Neural crest cell (in vitro differentiated cells): ENCODE measurements at regions not wholly inside any gene's neighbourhood (a gene's known extent, or its start where the extent isn't known, plus 50 kb on each side); places are given as distances from the start of the nearest gene placed in this dataset.
A peak's percentile ranks its signal among the peaks of the same experiment; 100 is the strongest.
"Not testable (repeated sequence)": the region's sequence is repeated elsewhere in the genome, so short reads cannot be mapped to it uniquely, and the experiment has no call there.

ENCODE experiments used
- DNase-seq: peaks from one replicate; pipeline ENCODE4 v3.0.0; 2021; ENCODE audit warnings: low read depth, mixed read lengths, low spot score
- H3K27ac Mint-ChIP-seq: one replicate; pipeline ENCODE4 v1.8.0; 2021; ENCODE audit warnings: mild to moderate bottlenecking, mixed read lengths; ENCODE audit not compliant: unreplicated experiment
- H3K27me3 Mint-ChIP-seq: 2 replicates; pipeline ENCODE4 v1.8.0; 2021; ENCODE audit warnings: low read depth, mild to moderate bottlenecking, mixed read lengths
- H3K36me3 Mint-ChIP-seq: 2 replicates; pipeline ENCODE4 v1.8.0; 2021; ENCODE audit warnings: low read depth, mild to moderate bottlenecking, mixed read lengths
- H3K4me1 Mint-ChIP-seq: 2 replicates; pipeline ENCODE4 v1.8.0; 2021; ENCODE audit warnings: mixed read lengths
- H3K4me3 Mint-ChIP-seq: one replicate; pipeline ENCODE4 v1.8.0; 2021; ENCODE audit warnings: mild to moderate bottlenecking, mixed read lengths
- H3K9me3 Mint-ChIP-seq: 2 replicates; pipeline ENCODE4 v1.8.0; 2021; ENCODE audit warnings: mixed read lengths
- TF ChIP-seq, protein P1 (sequence below): fragments of 200-600 bp; sonication (generic); conservative IDR thresholded peaks from 2 replicates; pipeline ENCODE4 v1.5.0; 2021; ENCODE audit warnings: antibody characterized with exemption, mild to moderate bottlenecking

DNA sequence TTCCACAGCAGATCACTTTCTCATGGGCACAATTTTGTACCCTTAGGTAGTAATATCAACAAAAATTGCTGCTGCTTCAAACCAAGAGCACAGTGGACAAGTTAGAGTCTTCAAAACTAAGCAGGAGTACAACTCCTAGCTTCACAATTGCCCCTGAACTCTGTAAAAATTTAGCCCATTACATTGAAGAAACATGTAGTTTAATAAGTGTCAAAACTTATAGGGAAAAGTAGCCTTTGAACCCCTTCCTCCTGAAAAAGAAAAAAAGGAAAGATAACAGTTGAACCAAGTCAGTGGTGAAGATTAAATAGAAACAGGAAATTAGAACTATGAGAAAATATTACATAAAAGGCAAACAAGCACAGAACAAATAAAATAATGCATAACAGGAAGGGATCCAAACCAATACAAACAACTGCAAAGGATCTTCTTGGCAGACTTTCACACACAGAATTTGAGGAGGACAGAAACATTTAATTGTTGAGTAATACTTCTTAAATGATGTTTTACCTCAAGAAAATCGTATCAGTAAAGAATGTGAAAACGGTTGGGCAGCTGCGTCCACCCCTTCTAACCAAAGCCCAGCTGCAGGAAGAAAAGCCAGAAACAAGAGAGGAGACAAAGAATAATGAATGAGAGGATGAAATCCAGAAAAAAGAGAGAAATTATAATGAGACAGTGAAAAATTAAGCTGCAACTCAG is 636.0 kb downstream of the NR2F1-AS1 start:
- Mint-ChIP-seq H3K27me3 (no peaks in the 10 kb centered on the region), H3K27ac (peak overlapping the region; percentile 65), H3K4me3 (no peak overlapping the region), H3K9me3 (peaks cover 8% of the 10 kb centered on the region), H3K36me3 (peaks cover 19% of the 10 kb centered on the region), H3K4me1 (peaks cover 32% of the 10 kb centered on the region)
- TF ChIP-seq, protein P1, sequence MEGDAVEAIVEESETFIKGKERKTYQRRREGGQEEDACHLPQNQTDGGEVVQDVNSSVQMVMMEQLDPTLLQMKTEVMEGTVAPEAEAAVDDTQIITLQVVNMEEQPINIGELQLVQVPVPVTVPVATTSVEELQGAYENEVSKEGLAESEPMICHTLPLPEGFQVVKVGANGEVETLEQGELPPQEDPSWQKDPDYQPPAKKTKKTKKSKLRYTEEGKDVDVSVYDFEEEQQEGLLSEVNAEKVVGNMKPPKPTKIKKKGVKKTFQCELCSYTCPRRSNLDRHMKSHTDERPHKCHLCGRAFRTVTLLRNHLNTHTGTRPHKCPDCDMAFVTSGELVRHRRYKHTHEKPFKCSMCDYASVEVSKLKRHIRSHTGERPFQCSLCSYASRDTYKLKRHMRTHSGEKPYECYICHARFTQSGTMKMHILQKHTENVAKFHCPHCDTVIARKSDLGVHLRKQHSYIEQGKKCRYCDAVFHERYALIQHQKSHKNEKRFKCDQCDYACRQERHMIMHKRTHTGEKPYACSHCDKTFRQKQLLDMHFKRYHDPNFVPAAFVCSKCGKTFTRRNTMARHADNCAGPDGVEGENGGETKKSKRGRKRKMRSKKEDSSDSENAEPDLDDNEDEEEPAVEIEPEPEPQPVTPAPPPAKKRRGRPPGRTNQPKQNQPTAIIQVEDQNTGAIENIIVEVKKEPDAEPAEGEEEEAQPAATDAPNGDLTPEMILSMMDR: no peak
- no peak for DNase-seq

DNA sequence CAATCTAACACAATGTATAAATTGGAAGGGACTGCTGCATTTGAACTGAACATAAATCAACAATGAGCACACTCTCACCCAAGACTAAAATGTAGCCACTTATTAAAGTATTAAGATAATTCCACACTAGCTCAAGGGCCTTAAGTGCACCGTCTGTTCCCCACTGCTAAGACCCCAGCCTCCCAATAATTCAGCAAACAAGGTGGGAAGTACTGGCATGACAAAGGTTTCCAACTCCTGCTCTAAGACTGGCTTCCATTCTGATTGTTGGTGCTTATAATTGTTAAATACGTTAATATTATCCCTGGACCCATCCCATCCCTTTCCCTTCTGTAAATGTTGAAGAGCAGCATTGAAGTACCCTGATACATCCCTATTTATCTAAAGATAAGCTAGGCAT is 636.7 kb downstream of the NR2F1-AS1 start:
- TF ChIP-seq, protein P1: no peak
- Mint-ChIP-seq H3K36me3 (peaks cover 14% of the 10 kb centered on the region), H3K4me1 (peaks cover 36% of the 10 kb centered on the region), H3K27me3 (no peaks in the 10 kb centered on the region), H3K4me3 (no peak overlapping the region), H3K27ac (no peak overlapping the region), H3K9me3 (peaks cover 6% of the 10 kb centered on the region)
- DNase-seq: no peak

DNA sequence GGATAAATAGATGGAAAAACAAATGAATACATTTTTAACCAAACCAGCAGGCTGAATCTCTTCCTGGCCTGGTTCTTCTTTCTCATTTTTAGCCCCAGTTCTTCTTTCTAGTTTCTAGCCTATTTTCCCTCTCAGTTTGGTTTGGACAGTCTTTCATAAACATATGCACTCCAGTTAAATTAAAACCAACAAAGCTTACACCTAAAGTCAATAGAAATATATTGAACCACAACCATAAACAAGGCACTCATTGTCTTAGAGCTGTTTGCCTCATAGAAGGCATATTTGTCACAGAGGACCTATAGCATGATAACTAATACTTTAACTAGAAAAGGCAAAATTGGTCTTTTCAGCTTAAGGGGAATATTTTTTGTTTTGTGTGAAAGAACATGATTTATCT is 638.3 kb downstream of the NR2F1-AS1 start:
- H3K36me3 Mint-ChIP-seq: peaks cover under 1% of the 10 kb centered on the region
- H3K27ac Mint-ChIP-seq: no peak overlapping the region
- H3K9me3 Mint-ChIP-seq: peaks cover under 1% of the 10 kb centered on the region

GRCh38 chr5:92941806-92942205 is 639.2 kb downstream of the NR2F1-AS1 start:
- Mint-ChIP-seq H3K36me3 (no peaks in the 10 kb centered on the region), H3K27me3 (no peaks in the 10 kb centered on the region), H3K27ac (no peak overlapping the region), H3K4me3 (no peak overlapping the region), H3K9me3 (peaks cover 2% of the 10 kb centered on the region), H3K4me1 (peaks cover 38% of the 10 kb centered on the region)
- TF ChIP-seq, protein P1: no peak
- no peak for DNase-seq

More for the DNA sequence above, 638.3 kb downstream of the NR2F1-AS1 start:
- Mint-ChIP-seq H3K4me1 (peaks cover 38% of the 10 kb centered on the region), H3K4me3 (no peak overlapping the region), H3K27me3 (no peaks in the 10 kb centered on the region)
- no peak for DNase-seq
- TF ChIP-seq, protein P1: no peak

DNA sequence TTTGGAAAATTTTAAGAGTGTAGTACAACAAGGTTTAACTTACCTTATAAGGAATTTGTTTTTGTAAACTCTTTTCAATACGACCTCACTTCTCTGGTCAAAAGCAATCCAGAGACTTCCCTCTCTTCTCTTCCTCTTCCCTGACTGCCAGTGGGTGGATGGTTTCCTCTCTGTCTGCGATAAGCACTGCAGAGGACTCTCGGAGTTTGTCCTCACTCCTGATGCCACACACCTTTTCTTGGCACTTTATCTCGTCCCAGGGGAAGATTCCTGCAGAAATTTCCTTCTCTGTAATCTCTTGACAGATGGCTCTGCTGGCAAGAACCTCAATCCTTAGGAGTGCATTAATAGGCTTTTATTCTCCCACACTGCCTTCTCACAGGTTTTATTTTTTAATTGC is 641.6 kb downstream of the NR2F1-AS1 start:
- TF ChIP-seq, protein P1: no peak
- no peaks in the 10 kb centered on the region for H3K36me3 Mint-ChIP-seq
- H3K27me3 Mint-ChIP-seq: no peaks in the 10 kb centered on the region
- DNase-seq: no peak
- H3K9me3 Mint-ChIP-seq: peaks cover 2% of the 10 kb centered on the region
- no peak overlapping the region for H3K4me3 Mint-ChIP-seq
- H3K4me1 Mint-ChIP-seq: peaks cover 20% of the 10 kb centered on the region
- peak overlapping the region; percentile 96 for H3K27ac Mint-ChIP-seq

DNA sequence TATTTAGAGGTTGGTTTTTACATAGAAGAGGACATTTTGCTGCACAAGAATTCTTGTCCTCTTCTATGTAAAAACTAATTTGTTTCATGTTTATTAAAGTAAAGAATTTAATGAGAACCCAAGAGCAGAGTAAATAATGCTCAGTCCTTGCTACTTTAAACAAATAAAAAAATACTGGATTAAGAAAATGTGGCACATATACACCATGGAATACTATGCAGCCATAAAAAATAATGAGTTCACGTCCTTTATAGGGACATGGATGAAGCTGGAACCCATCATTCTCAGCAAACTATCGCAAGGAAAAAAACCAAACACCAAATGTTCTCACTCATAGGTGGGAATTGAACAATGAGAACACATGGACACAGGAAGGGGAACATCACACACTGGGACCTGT is 643.6 kb downstream of the NR2F1-AS1 start:
- not testable (repeated sequence) for H3K27me3 Mint-ChIP-seq, H3K4me3 Mint-ChIP-seq, DNase-seq, H3K9me3 Mint-ChIP-seq, H3K27ac Mint-ChIP-seq, H3K36me3 Mint-ChIP-seq
- H3K4me1 Mint-ChIP-seq: peaks cover 12% of the 10 kb centered on the region
